ENCODE measurements at regions not wholly inside any gene's neighbourhood (a gene's known extent, or its start where the extent isn't known, plus 50 kb on each side); places are given as distances from the start of the nearest gene placed in this dataset.
A peak's percentile ranks its signal among the peaks of the same experiment; 100 is the strongest.

- DNase-seq (ENCODE audit: low spot score) = no peak
These were observed 77.4 kb upstream of the DOCK9 start for GRCh38 chr13:99055281-99055680.

GRCh38 chr13:99055735-99056134, 77.9 kb upstream of the DOCK9 start:
- DNase-seq (ENCODE audit: low spot score) = peak; percentile 35

GRCh38 chr13:99056381-99057014, 78.6 kb upstream of the DOCK9 start:
- peak; percentile 22 for DNase-seq (ENCODE audit: low spot score)

GRCh38 chr13:99057310-99057975, 79.6 kb upstream of the DOCK9 start:
- no peak for DNase-seq (ENCODE audit: low spot score)

- DNase-seq (ENCODE audit: low spot score) = no peak
These were observed 80.9 kb upstream of the DOCK9 start for GRCh38 chr13:99058527-99059495.

- no peak for DNase-seq (ENCODE audit: low spot score)
These were observed 81.7 kb upstream of the DOCK9 start for GRCh38 chr13:99059498-99060075.

- no peak for DNase-seq (ENCODE audit: low spot score)
These were observed 83.5 kb upstream of the DOCK9 start for GRCh38 chr13:99061411-99061810.

GRCh38 chr13:99062593-99062992, 84.7 kb upstream of the DOCK9 start:
- DNase-seq (ENCODE audit: low spot score) = peak; percentile 41

GRCh38 chr13:99063178-99063577, 85.3 kb upstream of the DOCK9 start:
- no peak for DNase-seq (ENCODE audit: low spot score)

GRCh38 chr13:99063952-99064351, 86.1 kb upstream of the DOCK9 start:
- peak; percentile 42 for DNase-seq (ENCODE audit: low spot score)

- peak; percentile 43 for DNase-seq (ENCODE audit: low spot score)
These were observed 86.9 kb upstream of the DOCK9 start for GRCh38 chr13:99064624-99065234.

- DNase-seq (ENCODE audit: low spot score) = no peak
These were observed 87.6 kb upstream of the DOCK9 start for GRCh38 chr13:99065235-99066015.

- DNase-seq (ENCODE audit: low spot score) = no peak
These were observed 88.4 kb upstream of the DOCK9 start for GRCh38 chr13:99066219-99066618.

GRCh38 chr13:99067159-99067985, 89.5 kb upstream of the DOCK9 start:
- peak; percentile 96 for DNase-seq (ENCODE audit: low spot score)

GRCh38 chr13:99071211-99071610, 93.3 kb upstream of the DOCK9 start:
- no peak for DNase-seq (ENCODE audit: low spot score)

GRCh38 chr13:99071666-99072065, 93.8 kb upstream of the DOCK9 start:
- DNase-seq (ENCODE audit: low spot score) = no peak

- no peak for DNase-seq (ENCODE audit: low spot score)
These were observed 94.5 kb upstream of the DOCK9 start for GRCh38 chr13:99072356-99072755.

- no peak for DNase-seq (ENCODE audit: low spot score)
These were observed 95.1 kb upstream of the DOCK9 start for GRCh38 chr13:99072941-99073340.

GRCh38 chr13:99074693-99075092, 96.8 kb upstream of the DOCK9 start:
- no peak for DNase-seq (ENCODE audit: low spot score)

Measured in kidney tubule cell (primary cell).